K562 (cell line): ENCODE measurements at regions not wholly inside any gene's neighbourhood (a gene's known extent, or its start where the extent isn't known, plus 50 kb on each side); places are given as distances from the start of the nearest gene placed in this dataset.

ENCODE experiments used
- ATAC-seq: fragments of 200-7000 bp; cut with Tn5 transposase; 3 replicates; pipeline ENCODE4 v1.9.1; 2020; ENCODE audit warnings: moderate library complexity
- BruUV-seq: library from RNA; stranded (reverse); fragments of 400-500 nt; replicated peaks from 2 replicates; lab custom pipeline; 2021; lab: Mats Ljungman, UMichigan
- CTCF ChIA-PET: fragments of 300-600 bp; formaldehyde crosslinking; extraction: SDS; loops from one replicate; lab custom pipeline; 2021; ENCODE audit warnings: low intra/inter-chr PET ratio; lab: Yijun Ruan, JAX
- POLR2A ChIA-PET: fragments of 300-600, 350-650 bp; sonication (Branson Sonifier 250); formaldehyde crosslinking; extraction: SDS; loops from one replicate; lab custom pipeline; 2021; ENCODE audit warnings: antibody characterized with exemption, inconsistent platforms; lab: Yijun Ruan, JAX
- DNase-seq, 4 experiments: peaks; one replicate each; pipeline versions ENCODE4 v3.0.0 to v3.0.0-alpha.2; 2011 to 2018; ENCODE audit warnings: low spot score in 3 of 4, mixed read lengths in 3 of 4; ENCODE audit errors: extremely low read depth in 1 of 4
- FAIRE-seq: peaks from 2 replicates; lab custom pipeline; 2011; peaks lifted over from hg19 to GRCh38; lab: Jason Lieb, UNC
- H2AFZ ChIP-seq: 2 replicates; pipeline ENCODE4 v1.6.0; 2011; ENCODE audit warnings: low read depth, low read length, control low read depth, inconsistent platforms
- H3K27ac ChIP-seq: fragments of 200-600 bp; 3 replicates; pipeline ENCODE4 v1.8.0; 2011; ENCODE audit warnings: low read depth, mild to moderate bottlenecking, control low read depth, inconsistent platforms, low read length, moderate library complexity, mixed read lengths; ENCODE audit errors: extremely low read depth
- H3K27me3 ChIP-seq, 2 experiments: fragments of 300-600 bp in 1 of 2; 2 replicates in 1 of 2; 3 replicates in 1 of 2; pipeline versions ENCODE4 v1.6.0 to v1.8.0; 2011; ENCODE audit warnings: inconsistent platforms in 2 of 2, low read length in 2 of 2, mild to moderate bottlenecking in 1 of 2, mixed read lengths in 1 of 2, moderate library complexity in 1 of 2; ENCODE audit not compliant: control insufficient read depth in 2 of 2, insufficient read depth in 2 of 2
- H3K36me3 ChIP-seq: fragments of 300-600 bp; 3 replicates; pipeline ENCODE4 v1.8.0; 2011; ENCODE audit warnings: mild to moderate bottlenecking, low read length, inconsistent platforms; ENCODE audit not compliant: control insufficient read depth, insufficient read depth
- H3K4me1 ChIP-seq, 2 experiments: fragments of 200-600 bp in 1 of 2; replicated peaks in 1 of 2; 2 replicates in 1 of 2; 3 replicates in 1 of 2; pipeline versions ENCODE4 v1.5.1 to v1.8.0; 2011; ENCODE audit warnings: inconsistent platforms in 2 of 2, low read length in 2 of 2, mild to moderate bottlenecking in 1 of 2, mixed read lengths in 1 of 2, moderate library complexity in 1 of 2; ENCODE audit not compliant: control insufficient read depth in 2 of 2, insufficient read depth in 2 of 2
- H3K4me2 ChIP-seq: 2 replicates; pipeline ENCODE4 v1.6.1; 2011; ENCODE audit warnings: low read length, control low read depth, inconsistent platforms, mixed read lengths; ENCODE audit not compliant: insufficient read depth
- H3K4me3 ChIP-seq: fragments of 200-600 bp; sonication (generic), shearing (Covaris generic); 2 replicates; pipeline ENCODE4 v1.5.1; 2016; ENCODE audit warnings: control low read depth, inconsistent platforms
- H3K79me2 ChIP-seq: fragments of 200-600 bp; 3 replicates; pipeline ENCODE4 v1.8.0; 2011; ENCODE audit warnings: low read length, inconsistent platforms; ENCODE audit not compliant: control insufficient read depth, insufficient read depth
- H3K9ac ChIP-seq, 2 experiments: 2 replicates each; pipeline versions ENCODE4 v1.6.0 to v1.6.1; 2011; ENCODE audit warnings: low read depth in 2 of 2, low read length in 2 of 2, control low read depth in 1 of 2, inconsistent platforms in 1 of 2, mild to moderate bottlenecking in 1 of 2, mixed read lengths in 1 of 2; ENCODE audit not compliant: insufficient read depth in 1 of 2
- H3K9me1 ChIP-seq: one replicate; pipeline ENCODE4 v1.6.0; 2011; ENCODE audit warnings: inconsistent platforms, mild to moderate bottlenecking, low read length, moderate library complexity; ENCODE audit not compliant: control insufficient read depth, insufficient read depth
- H3K9me3 ChIP-seq: replicated peaks from 2 replicates; pipeline ENCODE4 v1.5.1; 2011; ENCODE audit warnings: low read depth, low read length, inconsistent platforms; ENCODE audit not compliant: control insufficient read depth, insufficient read depth
- H4K20me1 ChIP-seq: replicated peaks from 2 replicates; pipeline ENCODE4 v1.6.1; 2011; ENCODE audit warnings: low read length, inconsistent platforms, mixed read lengths; ENCODE audit not compliant: control insufficient read depth, insufficient read depth
- CEBPB ChIP-seq: fragments of 450-650 bp; IDR thresholded peaks from 2 replicates; pipeline ENCODE4 v1.6.1; 2016; ENCODE audit warnings: missing genetic modification characterization, missing compliant biosample characterization
- CEBPG ChIP-seq, 3 experiments: fragments of 200-800 bp in 1 of 3; sonication (Bioruptor generic) in 1 of 3; sonication (generic) in 1 of 3; formaldehyde crosslinking in 1 of 3; IDR thresholded peaks in 2 of 3; conservative IDR thresholded peaks in 1 of 3; 2 replicates each; pipeline versions ENCODE4 v1.6.1 to v1.8.0; 2016 to 2022; ENCODE audit warnings: missing compliant biosample characterization in 2 of 3, missing genetic modification characterization in 2 of 3, mild to moderate bottlenecking in 1 of 3, missing genetic modification reagents in 1 of 3
- ELF1 ChIP-seq: fragments of 200-800 bp; sonication (Bioruptor generic); IDR thresholded peaks from 2 replicates; pipeline ENCODE4 v1.6.1; 2016; ENCODE audit warnings: missing genetic modification characterization, missing compliant biosample characterization
- HES1 ChIP-seq: fragments of 450-650 bp; IDR thresholded peaks from 2 replicates; pipeline ENCODE4 v1.6.1; 2016; ENCODE audit warnings: low read depth, mild to moderate bottlenecking, moderate library complexity
- WGBS: fragments of 100-300 bp; shearing (Covaris generic); methylation state at CpG from one replicate; pipeline ENCODE4 v1.1.6; 2016; ENCODE audit warnings: low coverage, mixed read lengths; ENCODE audit not compliant: insufficient coverage; ENCODE audit errors: missing lambda C conversion rate; 5-methylcytosine and 5-hydroxymethylcytosine counted together
- in situ Hi-C: fragments of 300-500 bp; cut with MboI; formaldehyde crosslinking; loops from 4 replicates; pipeline ENCODE4 v1.15.0; 2018; ENCODE audit warnings: inconsistent platforms, mixed read lengths
- intact Hi-C: fragments of 100-400 bp; cut with micrococcal nuclease; formaldehyde crosslinking; loops from 2 replicates; pipeline ENCODE4 v1.14.2; 2022

GRCh38 chr2:74067221-74067747 lies 80.4 kb downstream of the BOLA3 start:
- no peaks in the 10 kb centered on the region; a peak in 2 of 5 replicates for H3K4me1 ChIP-seq
- in situ Hi-C loops (no loop called here), intact Hi-C loops (no loop called here)
- no peak overlapping the region for H3K9ac ChIP-seq
- H2AFZ ChIP-seq = no peak overlapping the region
- peaks cover 4% of the 10 kb centered on the region; the same call in 1 of the 3 replicates for H3K36me3 ChIP-seq
- TF ChIP-seq HES1 = no peak
- no peak for TF ChIP-seq ELF1 (tag)
- TF ChIP-seq CEBPB (tag) = peak; percentile 64
- no peak for TF ChIP-seq CEBPG (CRISPR knock-in tag; IDR thresholded peaks at IDR 0.05)
- TF ChIP-seq CEBPG (tag; conservative IDR thresholded peaks at IDR 0.05 in 1 of 2, IDR thresholded peaks at IDR 0.05 in 1 of 2) = 0 out of 4 replicates have a peak, but pooled peaks of 1 of the 2 experiments have one; percentile 12
- H3K9me3 ChIP-seq = no peaks in the 10 kb centered on the region
- H3K4me3 ChIP-seq = no peak overlapping the region
- H4K20me1 ChIP-seq = no peaks in the 10 kb centered on the region
- no peaks in the 10 kb centered on the region for H3K9me1 ChIP-seq
- WGBS = 86% methylated on average over 4 of the region's 4 CpGs
- ChIA-PET CTCF (no interaction called here), POLR2A (interaction anchor here (1.0 to 1.6 kb wide), 3 partner anchors 8 to 31 kb away, joined by 3 read pairs; no protein-coding TSS in a partner anchor)
- peaks cover 22% of the 10 kb centered on the region for H3K79me2 ChIP-seq
- FAIRE-seq (no peak), ATAC-seq (no peak), DNase-seq (no peak)
- no peak overlapping the region for H3K27ac ChIP-seq
- H3K4me2 ChIP-seq = no peak overlapping the region
- BruUV-seq = no TSS peak
- no peaks in the 10 kb centered on the region for H3K27me3 ChIP-seq
